BJ (cell line): ENCODE measurements at regions not wholly inside any gene's neighbourhood (a gene's known extent, or its start where the extent isn't known, plus 50 kb on each side); places are given as distances from the start of the nearest gene placed in this dataset.

Experiments
- CTCF ChIA-PET: fragments of 350-600 bp; formaldehyde crosslinking; extraction: SDS; loops from one replicate; lab custom pipeline; 2021; ENCODE audit warnings: antibody characterized with exemption, inconsistent platforms; lab: Yijun Ruan, JAX
- POLR2A ChIA-PET: fragments of 300-600 bp; sonication (Branson Sonifier 250); formaldehyde crosslinking; extraction: SDS; loops from one replicate; lab custom pipeline; 2021; ENCODE audit warnings: antibody characterized with exemption; lab: Charles Lee
- DNase-seq: peaks from one replicate; pipeline ENCODE4 v3.0.0-alpha.2; 2011; ENCODE audit warnings: low read depth
- H3K27me3 ChIP-seq: 2 replicates; pipeline ENCODE4 v1.6.0; 2011; ENCODE audit warnings: low read length; ENCODE audit not compliant: control insufficient read depth, insufficient read depth
- H3K36me3 ChIP-seq: 2 replicates; pipeline ENCODE4 v1.5.1; 2011; ENCODE audit warnings: low read length; ENCODE audit not compliant: control insufficient read depth, insufficient read depth
- H3K4me3 ChIP-seq: 2 replicates; pipeline ENCODE4 v1.5.1; 2011; ENCODE audit warnings: low read depth, mild to moderate bottlenecking, control low read depth, low read length
- CTCF ChIP-seq: IDR thresholded peaks from 2 replicates; pipeline ENCODE4 v1.5.1; 2011; ENCODE audit warnings: low read depth, mild to moderate bottlenecking, control low read depth, inconsistent platforms, low read length, moderate library complexity; ENCODE audit not compliant: insufficient read depth

GRCh38 chr21:37967036-37967435, 50.8 kb upstream of the KCNJ6 start:
- ChIA-PET POLR2A (no interaction called here), CTCF (interaction anchor here (0.7 kb wide), 1 partner anchor 1489 kb away, joined by 3 read pairs; no protein-coding TSS in a partner anchor)
- Histone ChIP-seq H3K27me3 (peaks cover 9% of the 10 kb centered on the region), H3K4me3 (no peak overlapping the region), H3K36me3 (no peaks in the 10 kb centered on the region)
- DNase-seq: no peak
- TF ChIP-seq CTCF: no peak

DNA sequence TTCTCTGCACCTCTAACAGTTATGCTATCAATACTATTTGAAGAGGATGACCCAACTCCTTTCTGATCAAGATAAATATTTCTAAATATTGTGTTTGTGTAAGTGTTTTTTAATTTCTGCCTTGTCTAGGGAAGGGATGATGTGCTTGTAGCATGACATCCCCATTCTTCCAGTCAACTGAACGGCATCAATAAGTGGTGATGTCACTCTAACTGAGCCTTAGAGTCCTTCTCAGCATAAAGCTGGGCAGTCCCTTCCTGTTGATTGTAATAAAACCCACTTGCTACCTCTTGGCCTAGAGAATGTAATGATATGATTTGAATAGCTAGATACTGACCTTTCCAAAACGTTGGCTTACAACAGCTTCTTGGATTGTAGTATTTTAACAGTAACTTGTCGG, 52.5 kb upstream of the KCNJ6 start:
- H3K36me3 ChIP-seq: no peaks in the 10 kb centered on the region
- H3K27me3 ChIP-seq: peaks cover 9% of the 10 kb centered on the region
- CTCF ChIA-PET: no interaction called here
- no peak for TF ChIP-seq CTCF
- POLR2A ChIA-PET: no interaction called here
- no peak for DNase-seq
- H3K4me3 ChIP-seq: no peak overlapping the region

DNA sequence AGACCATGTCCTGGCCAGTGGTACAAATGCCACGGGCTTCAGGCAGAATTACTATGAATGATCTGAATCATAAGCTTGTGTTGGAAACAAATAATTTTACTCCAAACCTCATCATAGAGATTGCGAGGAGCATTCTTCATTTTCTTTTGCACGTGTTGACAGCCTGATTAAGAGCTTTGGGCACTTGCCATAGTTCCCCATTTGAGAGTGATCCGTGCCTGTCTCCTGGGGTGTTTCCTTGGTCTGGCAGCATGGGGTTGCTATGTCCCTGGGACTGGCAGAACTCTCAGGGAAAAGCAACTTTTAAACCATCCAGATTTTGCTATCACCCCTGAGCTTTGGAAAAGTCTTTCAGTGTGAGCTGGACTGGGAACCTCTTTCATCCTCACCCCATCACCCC, 54.3 kb upstream of the KCNJ6 start:
- POLR2A ChIA-PET: no interaction called here
- TF ChIP-seq CTCF: no peak
- Histone ChIP-seq H3K27me3 (peaks cover 6% of the 10 kb centered on the region; the same call in 1 of the 2 replicates), H3K36me3 (no peaks in the 10 kb centered on the region), H3K4me3 (no peak overlapping the region)
- CTCF ChIA-PET: interaction anchor here (0.7 to 1.6 kb wide), 2 partner anchors 17 to 649 kb away, joined by 3 to 4 read pairs; no protein-coding TSS in a partner anchor
- DNase-seq: no peak

- no peak overlapping the region for H3K4me3 ChIP-seq
- no peaks in the 10 kb centered on the region for H3K36me3 ChIP-seq
- POLR2A ChIA-PET: no interaction called here
- DNase-seq: no peak
- no peak for TF ChIP-seq CTCF
- CTCF ChIA-PET: interaction anchor here (1.6 kb wide), 1 partner anchor 18 kb away, joined by 4 read pairs; no protein-coding TSS in a partner anchor
- peaks cover 6% of the 10 kb centered on the region; the same call in 1 of the 2 replicates for H3K27me3 ChIP-seq
These were observed 55.2 kb upstream of the KCNJ6 start for GRCh38 chr21:37971390-37971950.

- no peak for DNase-seq
- H3K4me3 ChIP-seq: no peak overlapping the region
- ChIA-PET CTCF (no interaction called here), POLR2A (no interaction called here)
- no peaks in the 10 kb centered on the region for H3K36me3 ChIP-seq
- peaks cover 6% of the 10 kb centered on the region; the same call in 1 of the 2 replicates for H3K27me3 ChIP-seq
- no peak for TF ChIP-seq CTCF
These were observed 57.8 kb upstream of the KCNJ6 start for GRCh38 chr21:37974081-37974480.
